ENCODE measurements at regions not wholly inside any gene's neighbourhood (a gene's known extent, or its start where the extent isn't known, plus 50 kb on each side); places are given as distances from the start of the nearest gene placed in this dataset.

GRCh38 chr3:177300842-177301241 lies 103.6 kb upstream of the TBL1XR1 start:
- Histone ChIP-seq H3K79me1 (ENCODE audit: low read depth, low read length) (no peaks in the 10 kb centered on the region), H3K18ac (ENCODE audit: extremely low read depth, low read length) (no peak overlapping the region), H3K4ac (replicated peaks; ENCODE audit: insufficient read length, low read depth, low read length) (no peak overlapping the region), H3K4me2 (ENCODE audit: insufficient read depth in 1 of 2, low read depth in 2 of 2, low read length in 2 of 2) (no peak overlapping the region), H4K20me1 (replicated peaks in 1 of 2; ENCODE audit: control insufficient read depth in 1 of 2, insufficient read depth in 2 of 2, low read length in 2 of 2) (no peaks in the 10 kb centered on the region), H4K8ac (ENCODE audit: extremely low read depth, insufficient read depth, low read length) (no peak overlapping the region), H3K36me3 (ENCODE audit: control insufficient read depth in 2 of 4, insufficient read depth in 4 of 4, low read length in 3 of 4) (no peaks in the 10 kb centered on the region), H3K4me1 (replicated peaks in 1 of 4; ENCODE audit: control insufficient read depth in 3 of 4, insufficient read depth in 4 of 4, low read length in 3 of 4) (no peaks in the 10 kb centered on the region), H2BK20ac (ENCODE audit: low read length) (no peak overlapping the region), H2BK15ac (ENCODE audit: low read length) (no peak overlapping the region), H4K91ac (replicated peaks; ENCODE audit: insufficient read length, low read length) (no peak overlapping the region), H3K9me3 (ENCODE audit: insufficient read depth in 2 of 2, low read depth in 1 of 2, low read length in 1 of 2) (no peaks in the 10 kb centered on the region), H2BK5ac (ENCODE audit: low read depth, low read length) (no peak overlapping the region), H3K23ac (ENCODE audit: insufficient read length) (no peak overlapping the region), H2BK120ac (replicated peaks; ENCODE audit: low read depth, low read length) (no peak overlapping the region), H3K27ac (ENCODE audit: low read depth, low read length) (no peak overlapping the region), H4K5ac (ENCODE audit: insufficient read length, low read depth, low read length) (no peak overlapping the region), H3K4me3 (ENCODE audit: extremely low read depth in 1 of 4, insufficient read depth in 2 of 4, low read depth in 3 of 4, low read length in 4 of 4) (no peak overlapping the region), H3K14ac (ENCODE audit: insufficient read length) (no peak overlapping the region), H2AFZ (ENCODE audit: low read length) (no peak overlapping the region), H3K9ac (replicated peaks in 1 of 4; ENCODE audit: extremely low read depth in 1 of 4, low read depth in 3 of 4, low read length in 3 of 4) (no peak overlapping the region), H2BK12ac (ENCODE audit: low read depth, low read length) (no peak overlapping the region), H3K23me2 (ENCODE audit: low read depth, low read length) (no peaks in the 10 kb centered on the region), H3K79me2 (ENCODE audit: control insufficient read depth in 1 of 2, insufficient read depth in 2 of 2, low read length in 2 of 2) (no peaks in the 10 kb centered on the region), H3K56ac (replicated peaks; ENCODE audit: insufficient read length, low read depth, low read length) (no peak overlapping the region), H3K27me3 (replicated peaks in 1 of 4; ENCODE audit: control insufficient read depth in 3 of 4, extremely low read depth in 1 of 4, insufficient read depth in 3 of 4, low read length in 3 of 4) (no peaks in the 10 kb centered on the region), H2AK5ac (ENCODE audit: low read depth, low read length) (no peak overlapping the region)
- CTCF ChIA-PET (ENCODE audit: partially characterized antibody): interaction anchor here (0.7 to 1.1 kb wide), 2 partner anchors 90 to 270 kb away, joined by 3 to 4 read pairs; no protein-coding TSS in a partner anchor
- FAIRE-seq (no peak), DNase-seq (ENCODE audit: low read depth in 1 of 2, low spot score in 2 of 2) (no peak)
- POLR2A ChIA-PET (ENCODE audit: partially characterized antibody): interaction anchor here (1.4 kb wide), 1 partner anchor 107 kb away, joined by 3 read pairs; no protein-coding TSS in a partner anchor
- 100% methylated on average over 2 of the region's 2 CpGs; no CpG with 5 or more reads in 1 of the 2 experiments for WGBS, 2 experiments (ENCODE audit: extremely low coverage in 1 of 2, insufficient coverage in 1 of 2, insufficient read length in 1 of 2, insufficient replicate concordance in 2 of 2, low coverage in 1 of 2, low lambda C conversion rate in 2 of 2, missing lambda C conversion rate in 1 of 2)
- no peak for TF ChIP-seq YY1 (IDR thresholded peaks at IDR 0.05; ENCODE audit: low read depth, low read length)
- TF ChIP-seq FOSL1 (IDR thresholded peaks at IDR 0.05; ENCODE audit: insufficient read depth, low read depth, low read length): no peak
- TF ChIP-seq POLR2A (IDR thresholded peaks at IDR 0.05; ENCODE audit: control extremely low read depth in 1 of 2, low read depth in 2 of 2, low read length in 2 of 2): no peak
- TF ChIP-seq, protein P1, sequence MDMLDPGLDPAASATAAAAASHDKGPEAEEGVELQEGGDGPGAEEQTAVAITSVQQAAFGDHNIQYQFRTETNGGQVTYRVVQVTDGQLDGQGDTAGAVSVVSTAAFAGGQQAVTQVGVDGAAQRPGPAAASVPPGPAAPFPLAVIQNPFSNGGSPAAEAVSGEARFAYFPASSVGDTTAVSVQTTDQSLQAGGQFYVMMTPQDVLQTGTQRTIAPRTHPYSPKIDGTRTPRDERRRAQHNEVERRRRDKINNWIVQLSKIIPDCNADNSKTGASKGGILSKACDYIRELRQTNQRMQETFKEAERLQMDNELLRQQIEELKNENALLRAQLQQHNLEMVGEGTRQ (IDR thresholded peaks at IDR 0.05; ENCODE audit: low read length): no peak
- TF ChIP-seq CBX8 (IDR thresholded peaks at IDR 0.05; ENCODE audit: borderline replicate concordance, low read depth, low read length): no peak
- TF ChIP-seq SIN3A (conservative IDR thresholded peaks at IDR 0.05 in 1 of 2, IDR thresholded peaks at IDR 0.05 in 1 of 2; ENCODE audit: low read depth in 1 of 2, low read length in 2 of 2): no peak
- TF ChIP-seq MAFK (IDR thresholded peaks at IDR 0.05; ENCODE audit: low read depth, low read length): no peak
- TF ChIP-seq CTBP2 (IDR thresholded peaks at IDR 0.05; ENCODE audit: borderline replicate concordance, insufficient read depth, insufficient read length, low read length): no peak
- TF ChIP-seq POU5F1 (IDR thresholded peaks at IDR 0.05; ENCODE audit: low read depth, low read length): no peak
- TF ChIP-seq EP300 (IDR thresholded peaks at IDR 0.05; ENCODE audit: borderline replicate concordance in 1 of 2, low read depth in 2 of 2, low read length in 2 of 2): no peak
- TF ChIP-seq, protein P2, sequence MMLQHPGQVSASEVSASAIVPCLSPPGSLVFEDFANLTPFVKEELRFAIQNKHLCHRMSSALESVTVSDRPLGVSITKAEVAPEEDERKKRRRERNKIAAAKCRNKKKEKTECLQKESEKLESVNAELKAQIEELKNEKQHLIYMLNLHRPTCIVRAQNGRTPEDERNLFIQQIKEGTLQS (IDR thresholded peaks at IDR 0.05; ENCODE audit: insufficient read depth, low read depth, low read length): no peak
- no peak for TF ChIP-seq RAD21 (IDR thresholded peaks at IDR 0.05 in 1 of 2, conservative IDR thresholded peaks at IDR 0.05 in 1 of 2; ENCODE audit: low read depth in 2 of 2, low read length in 2 of 2)
